ENCODE measurements at regions not wholly inside any gene's neighbourhood (a gene's known extent, or its start where the extent isn't known, plus 50 kb on each side); places are given as distances from the start of the nearest gene placed in this dataset.

- TF ChIP-seq CTCF (IDR thresholded peaks at IDR 0.05; ENCODE audit: low read depth, low read length, missing control alignments): no peak
- in situ Hi-C loops (cut with HindIII; ENCODE audit: low sequenced_read_pairs): no loop called here
- H3K4me3 ChIP-seq (ENCODE audit: low read depth, low read length): no peak overlapping the region
- no peak for DNase-seq (ENCODE audit: low read depth)
Observed at GRCh38 chr22:47421846-47422245, 659.4 kb downstream of the TBC1D22A start.

- in situ Hi-C loops (cut with HindIII; ENCODE audit: low sequenced_read_pairs): no loop called here
Observed at GRCh38 chr22:47420211-47420610, 657.8 kb downstream of the TBC1D22A start.

GRCh38 chr22:47419239-47419638, 656.8 kb downstream of the TBC1D22A start:
- no peak overlapping the region for H3K4me3 ChIP-seq (ENCODE audit: low read depth, low read length)
- DNase-seq (ENCODE audit: low read depth): no peak
- no peak for TF ChIP-seq CTCF (IDR thresholded peaks at IDR 0.05; ENCODE audit: low read depth, low read length, missing control alignments)
- in situ Hi-C loops (cut with HindIII; ENCODE audit: low sequenced_read_pairs): loop anchor here (5.0 kb wide), 1 partner anchor 47 kb away; no protein-coding TSS in a partner anchor

More at GRCh38 chr22:47420211-47420610, 657.8 kb downstream of the TBC1D22A start:
- TF ChIP-seq CTCF (IDR thresholded peaks at IDR 0.05; ENCODE audit: low read depth, low read length, missing control alignments): no peak
- DNase-seq (ENCODE audit: low read depth): no peak
- H3K4me3 ChIP-seq (ENCODE audit: low read depth, low read length): no peak overlapping the region

- no peak for DNase-seq (ENCODE audit: low read depth)
- H3K4me3 ChIP-seq (ENCODE audit: low read depth, low read length): no peak overlapping the region
- in situ Hi-C loops (cut with HindIII; ENCODE audit: low sequenced_read_pairs): loop anchor here (5.0 kb wide), 1 partner anchor 45 kb away; no protein-coding TSS in a partner anchor
- no peak for TF ChIP-seq CTCF (IDR thresholded peaks at IDR 0.05; ENCODE audit: low read depth, low read length, missing control alignments)
Observed at GRCh38 chr22:47417699-47418098, 655.2 kb downstream of the TBC1D22A start.

GRCh38 chr22:47411006-47411405, 648.6 kb downstream of the TBC1D22A start:
- no peak for TF ChIP-seq CTCF (IDR thresholded peaks at IDR 0.05; ENCODE audit: low read depth, low read length, missing control alignments)
- no peak for DNase-seq (ENCODE audit: low read depth)
- H3K4me3 ChIP-seq (ENCODE audit: low read depth, low read length): no peak overlapping the region
- in situ Hi-C loops (cut with HindIII; ENCODE audit: low sequenced_read_pairs): no loop called here

- TF ChIP-seq CTCF (IDR thresholded peaks at IDR 0.05; ENCODE audit: low read depth, low read length, missing control alignments): no peak
- in situ Hi-C loops (cut with HindIII; ENCODE audit: low sequenced_read_pairs): no loop called here
- DNase-seq (ENCODE audit: low read depth): no peak
- no peak overlapping the region for H3K4me3 ChIP-seq (ENCODE audit: low read depth, low read length)
Observed at GRCh38 chr22:47409539-47410275, 647.3 kb downstream of the TBC1D22A start.
